CD14-positive monocyte (primary cell): ENCODE measurements at regions not wholly inside any gene's neighbourhood (a gene's known extent, or its start where the extent isn't known, plus 50 kb on each side); places are given as distances from the start of the nearest gene placed in this dataset.

Experiments used
- DNase-seq, 3 donors: peaks; one replicate each; pipeline ENCODE4 v3.0.0-alpha.2; 2011 to 2022
- H2AFZ ChIP-seq: 2 replicates; pipeline ENCODE4 v1.6.0; 2012; ENCODE audit warnings: mild to moderate bottlenecking, low read depth, low read length, inconsistent platforms; ENCODE audit not compliant: insufficient read depth, poor library complexity, severe bottlenecking
- H3K27ac ChIP-seq, 2 donors: 1 replicate in 1 of 2; 2 replicates in 1 of 2; pipeline ENCODE4 v1.5.1; 2012 to 2013; ENCODE audit warnings: low read length in 2 of 2, control low read depth in 1 of 2, inconsistent platforms in 1 of 2, low read depth in 1 of 2, mild to moderate bottlenecking in 1 of 2
- H3K27me3 ChIP-seq, 2 donors: one replicate each; pipeline versions ENCODE4 v1.6.0 to v1.6.1; 2011 to 2013; ENCODE audit warnings: low read length in 2 of 2; ENCODE audit not compliant: control insufficient read depth in 2 of 2, insufficient read depth in 2 of 2
- H3K36me3 ChIP-seq, 2 donors: replicated peaks in 1 of 2; 1 replicate in 1 of 2; 2 replicates in 1 of 2; pipeline versions ENCODE4 v1.5.1 to v1.6.1; 2012 to 2013; ENCODE audit warnings: low read length in 2 of 2, control low read depth in 1 of 2, inconsistent platforms in 1 of 2, mild to moderate bottlenecking in 1 of 2; ENCODE audit not compliant: insufficient read depth in 2 of 2, control insufficient read depth in 1 of 2
- H3K4me1 ChIP-seq, 2 donors: 1 replicate in 1 of 2; 2 replicates in 1 of 2; pipeline versions ENCODE4 v1.5.1 to v1.6.1; 2012 to 2013; ENCODE audit warnings: low read length in 2 of 2, control low read depth in 1 of 2, inconsistent platforms in 1 of 2, mild to moderate bottlenecking in 1 of 2, moderate library complexity in 1 of 2; ENCODE audit not compliant: insufficient read depth in 2 of 2, control insufficient read depth in 1 of 2
- H3K4me2 ChIP-seq: replicated peaks from 2 replicates; pipeline ENCODE3; 2012; ENCODE audit warnings: low read length, moderate library complexity, mild to moderate bottlenecking; ENCODE audit not compliant: poor library complexity, severe bottlenecking; ENCODE audit errors: extremely low read depth
- H3K4me3 ChIP-seq, 3 experiments: fragments of 200-600 bp in 1 of 3; sonication (generic) in 1 of 3; replicated peaks in 1 of 3; 1 replicate in 2 of 3; 2 replicates in 1 of 3; pipeline ENCODE4 v1.5.1; 2011 to 2013; ENCODE audit warnings: low read length in 3 of 3, mild to moderate bottlenecking in 3 of 3, control low read depth in 2 of 3, low read depth in 2 of 3, inconsistent platforms in 1 of 3, moderate library complexity in 1 of 3
- H3K79me2 ChIP-seq: 2 replicates; pipeline ENCODE4 v1.6.0; 2012; ENCODE audit warnings: mild to moderate bottlenecking, control low read depth, inconsistent platforms, low read length, moderate library complexity; ENCODE audit not compliant: insufficient read depth
- H3K9ac ChIP-seq: 2 replicates; pipeline ENCODE4 v1.6.0; 2017; ENCODE audit warnings: low read length, mild to moderate bottlenecking; ENCODE audit not compliant: insufficient read depth, poor library complexity, severe bottlenecking
- H3K9me3 ChIP-seq, 2 donors: replicated peaks in 1 of 2; 1 replicate in 1 of 2; 2 replicates in 1 of 2; pipeline versions ENCODE4 v1.5.1 to v1.6.1; 2012 to 2013; ENCODE audit warnings: low read length in 2 of 2, control low read depth in 1 of 2; ENCODE audit not compliant: control insufficient read depth in 1 of 2, insufficient read depth in 1 of 2
- H4K20me1 ChIP-seq: 2 replicates; pipeline ENCODE4 v1.6.0; 2012; ENCODE audit warnings: mild to moderate bottlenecking, low read length, control low read depth, moderate library complexity; ENCODE audit not compliant: insufficient read depth
- H3K27ac Mint-ChIP-seq, 7 donors: one replicate each; pipeline ENCODE4 v1.8.0; 2020; ENCODE audit warnings: mild to moderate bottlenecking in 7 of 7, mixed read lengths in 7 of 7, moderate library complexity in 6 of 7, inconsistent platforms in 2 of 7
- H3K27me3 Mint-ChIP-seq, 3 donors: one replicate each; pipeline ENCODE4 v1.8.0; 2021 to 2022; ENCODE audit warnings: low read depth in 3 of 3, mild to moderate bottlenecking in 3 of 3, mixed read lengths in 3 of 3, moderate library complexity in 3 of 3, inconsistent platforms in 1 of 3
- H3K36me3 Mint-ChIP-seq, 2 donors: one replicate each; pipeline ENCODE4 v1.8.0; 2020; ENCODE audit warnings: mixed read lengths in 2 of 2, inconsistent platforms in 1 of 2, mild to moderate bottlenecking in 1 of 2
- H3K4me1 Mint-ChIP-seq: one replicate; pipeline ENCODE4 v1.8.0; 2020; ENCODE audit warnings: mild to moderate bottlenecking, mixed read lengths
- H3K4me3 Mint-ChIP-seq, 2 donors: one replicate each; pipeline ENCODE4 v1.8.0; 2020; ENCODE audit warnings: mild to moderate bottlenecking in 2 of 2, mixed read lengths in 2 of 2, moderate library complexity in 1 of 2
- H3K9me3 Mint-ChIP-seq, 7 donors: one replicate each; pipeline ENCODE4 v1.8.0; 2020 to 2022; ENCODE audit warnings: mixed read lengths in 7 of 7, mild to moderate bottlenecking in 6 of 7, moderate library complexity in 6 of 7, inconsistent platforms in 2 of 7
- WGBS: methylation state at CpG from one replicate; pipeline ENCODE4 v1.1.5; 2013; ENCODE audit warnings: missing lambda C conversion rate; ENCODE audit not compliant: insufficient coverage; 5-methylcytosine and 5-hydroxymethylcytosine counted together
- intact Hi-C, 2 donors: fragments of 100-400 bp; cut with micrococcal nuclease; formaldehyde crosslinking; loops; one replicate each; pipeline versions ENCODE4 v1.15.0 to v1.15.1; 2023
- TF ChIP-seq, protein P1 (sequence below): fragments of 200-600 bp; IDR thresholded peaks from one replicate; pipeline ENCODE4 v1.8.0; 2022; ENCODE audit warnings: antibody characterized with exemption, mild to moderate bottlenecking

DNA sequence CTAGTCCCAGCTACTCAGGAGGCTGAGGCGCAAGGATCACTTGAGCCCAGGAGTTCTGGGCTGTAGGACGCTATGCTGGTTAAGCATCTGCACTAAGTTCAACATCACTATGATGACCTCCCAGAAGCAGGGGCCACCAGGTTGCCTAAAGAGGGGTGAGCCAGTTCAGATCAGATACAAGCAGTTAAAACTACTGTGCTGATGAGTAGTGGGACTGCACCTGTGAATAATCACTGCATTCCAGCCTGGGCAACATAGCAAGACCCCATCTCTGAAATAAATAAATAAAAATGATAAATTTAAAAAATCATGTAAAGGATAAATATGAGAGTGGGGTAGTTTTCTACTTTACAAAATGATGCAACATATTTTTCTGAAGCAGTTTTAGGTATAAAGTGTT is 106.5 kb downstream of the TMEM170B start:
- no CpG with 5 or more reads among the region's 2 CpGs for WGBS
- Histone ChIP-seq H3K4me2 (no peak overlapping the region), H3K79me2 (no peaks in the 10 kb centered on the region), H3K9me3 (peaks cover 0 to 2% of the 10 kb centered on the region in 2 donors), H3K27me3 (no peaks in the 10 kb centered on the region), H3K4me3 (no peak overlapping the region), H3K36me3 (no peaks in the 10 kb centered on the region), H3K4me1 (no peaks in the 10 kb centered on the region), H2AFZ (no peak overlapping the region), H3K27ac (no peak overlapping the region), H4K20me1 (no peaks in the 10 kb centered on the region), H3K9ac (no peak overlapping the region)
- TF ChIP-seq, protein P1, sequence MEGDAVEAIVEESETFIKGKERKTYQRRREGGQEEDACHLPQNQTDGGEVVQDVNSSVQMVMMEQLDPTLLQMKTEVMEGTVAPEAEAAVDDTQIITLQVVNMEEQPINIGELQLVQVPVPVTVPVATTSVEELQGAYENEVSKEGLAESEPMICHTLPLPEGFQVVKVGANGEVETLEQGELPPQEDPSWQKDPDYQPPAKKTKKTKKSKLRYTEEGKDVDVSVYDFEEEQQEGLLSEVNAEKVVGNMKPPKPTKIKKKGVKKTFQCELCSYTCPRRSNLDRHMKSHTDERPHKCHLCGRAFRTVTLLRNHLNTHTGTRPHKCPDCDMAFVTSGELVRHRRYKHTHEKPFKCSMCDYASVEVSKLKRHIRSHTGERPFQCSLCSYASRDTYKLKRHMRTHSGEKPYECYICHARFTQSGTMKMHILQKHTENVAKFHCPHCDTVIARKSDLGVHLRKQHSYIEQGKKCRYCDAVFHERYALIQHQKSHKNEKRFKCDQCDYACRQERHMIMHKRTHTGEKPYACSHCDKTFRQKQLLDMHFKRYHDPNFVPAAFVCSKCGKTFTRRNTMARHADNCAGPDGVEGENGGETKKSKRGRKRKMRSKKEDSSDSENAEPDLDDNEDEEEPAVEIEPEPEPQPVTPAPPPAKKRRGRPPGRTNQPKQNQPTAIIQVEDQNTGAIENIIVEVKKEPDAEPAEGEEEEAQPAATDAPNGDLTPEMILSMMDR, result no peak
- Mint-ChIP-seq H3K27ac (no peak overlapping the region), H3K4me3 (no peak overlapping the region), H3K9me3 (peaks cover 7 to 14% (median 8%) of the 10 kb centered on the region in 7 donors), H3K4me1 (peaks cover 2% of the 10 kb centered on the region), H3K36me3 (no peaks in the 10 kb centered on the region), H3K27me3 (peaks cover 0 to 4% (median 0%) of the 10 kb centered on the region in 3 donors)
- DNase-seq, result no peak
- intact Hi-C loops, result no loop called here

- Histone ChIP-seq H3K27ac (no peak overlapping the region), H3K4me1 (no peaks in the 10 kb centered on the region), H3K4me3 (no peak overlapping the region), H3K79me2 (no peaks in the 10 kb centered on the region), H3K36me3 (no peaks in the 10 kb centered on the region), H4K20me1 (no peaks in the 10 kb centered on the region), H2AFZ (no peak overlapping the region), H3K9me3 (peaks cover 0 to 2% of the 10 kb centered on the region in 2 donors), H3K4me2 (no peak overlapping the region), H3K27me3 (no peaks in the 10 kb centered on the region), H3K9ac (no peak overlapping the region)
- H3K36me3 Mint-ChIP-seq, result no peaks in the 10 kb centered on the region
- intact Hi-C loops, result no loop called here
- DNase-seq, result no peak
- WGBS, result 100% methylated on average over 1 of the region's 4 CpGs
- TF ChIP-seq, protein P1, result no peak
- H3K4me1 Mint-ChIP-seq, result peaks cover 2% of the 10 kb centered on the region
- H3K9me3 Mint-ChIP-seq, result peaks cover 7 to 15% (median 9%) of the 10 kb centered on the region in 7 donors
- H3K27me3 Mint-ChIP-seq, result peaks cover 0 to 4% (median 0%) of the 10 kb centered on the region in 3 donors
- H3K27ac Mint-ChIP-seq, result no peak overlapping the region
- H3K4me3 Mint-ChIP-seq, result no peak overlapping the region
Observed at GRCh38 chr6:11644601-11645000, 107.1 kb downstream of the TMEM170B start.
